GM21515 (cell line): ENCODE measurements at regions not wholly inside any gene's neighbourhood (a gene's known extent, or its start where the extent isn't known, plus 50 kb on each side); places are given as distances from the start of the nearest gene placed in this dataset.

Experiments used
- ATAC-seq: cut with Tn5 transposase; IDR thresholded peaks from one replicate; pipeline ENCODE4 v1.9.1; 2021; ENCODE audit not compliant: unreplicated experiment

DNA sequence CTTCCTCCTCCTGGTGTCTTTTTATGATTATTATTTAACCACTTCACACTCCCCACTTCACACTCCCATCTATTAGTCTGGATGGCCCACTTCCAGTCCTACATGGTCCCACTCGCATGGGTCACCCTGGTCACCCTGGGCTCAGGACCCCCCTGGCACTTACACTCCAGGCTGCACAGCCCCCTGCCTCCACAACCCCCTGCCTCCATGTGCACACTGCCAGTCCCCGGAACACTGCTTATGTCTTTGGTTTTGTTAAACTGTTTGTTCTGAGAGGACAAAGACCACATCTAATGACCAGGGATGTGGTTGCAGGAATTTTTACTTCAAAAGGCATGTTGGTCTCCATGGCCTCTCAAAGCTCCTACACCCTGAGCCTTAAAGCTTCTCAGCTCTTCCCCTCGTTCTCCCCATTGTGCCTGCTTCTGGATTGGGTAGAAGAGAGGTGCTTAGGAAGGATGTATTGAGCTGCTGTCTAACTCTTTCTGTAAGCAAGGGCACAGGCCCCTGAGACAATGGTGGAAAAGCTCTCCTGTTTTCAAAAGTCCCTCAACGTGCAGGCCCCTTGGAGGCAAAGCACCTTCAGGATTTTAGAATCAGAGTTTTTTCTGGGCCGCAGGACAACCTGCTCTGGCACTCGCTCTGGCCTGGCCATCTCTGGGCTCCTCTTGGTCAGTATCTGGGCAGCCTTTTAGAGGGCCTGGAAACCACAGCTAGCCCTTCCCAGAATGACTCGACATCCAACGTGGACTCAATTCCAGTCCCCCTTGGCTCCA is 150.0 kb upstream of the HAAO start:
- no peak for ATAC-seq

DNA sequence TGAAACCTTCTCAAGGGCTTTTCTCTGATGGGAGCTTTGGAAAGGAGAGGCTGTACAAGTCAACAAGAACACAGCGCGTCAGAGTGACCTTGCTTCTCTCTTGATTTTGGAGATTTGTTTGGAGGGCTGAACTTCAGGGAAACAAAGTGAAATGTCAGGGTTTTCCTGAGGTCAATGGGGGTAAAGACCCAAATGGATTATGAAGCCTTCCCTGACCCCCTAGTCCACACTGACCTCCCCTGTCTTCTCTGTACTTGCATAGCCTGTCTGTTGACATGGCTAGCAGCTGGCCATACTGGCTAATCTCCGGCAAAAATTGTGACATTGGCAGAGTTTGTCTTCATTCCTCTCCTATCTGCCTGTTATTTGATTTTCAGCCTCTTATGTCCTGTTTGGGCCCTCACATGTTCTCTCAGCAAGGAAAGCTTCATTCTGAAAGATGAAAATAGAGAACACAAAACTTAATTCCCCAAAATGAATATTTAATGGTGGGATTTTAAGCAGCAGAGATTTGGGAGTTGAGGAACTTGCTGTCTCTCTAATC is 149.3 kb upstream of the HAAO start:
- ATAC-seq = no peak

DNA sequence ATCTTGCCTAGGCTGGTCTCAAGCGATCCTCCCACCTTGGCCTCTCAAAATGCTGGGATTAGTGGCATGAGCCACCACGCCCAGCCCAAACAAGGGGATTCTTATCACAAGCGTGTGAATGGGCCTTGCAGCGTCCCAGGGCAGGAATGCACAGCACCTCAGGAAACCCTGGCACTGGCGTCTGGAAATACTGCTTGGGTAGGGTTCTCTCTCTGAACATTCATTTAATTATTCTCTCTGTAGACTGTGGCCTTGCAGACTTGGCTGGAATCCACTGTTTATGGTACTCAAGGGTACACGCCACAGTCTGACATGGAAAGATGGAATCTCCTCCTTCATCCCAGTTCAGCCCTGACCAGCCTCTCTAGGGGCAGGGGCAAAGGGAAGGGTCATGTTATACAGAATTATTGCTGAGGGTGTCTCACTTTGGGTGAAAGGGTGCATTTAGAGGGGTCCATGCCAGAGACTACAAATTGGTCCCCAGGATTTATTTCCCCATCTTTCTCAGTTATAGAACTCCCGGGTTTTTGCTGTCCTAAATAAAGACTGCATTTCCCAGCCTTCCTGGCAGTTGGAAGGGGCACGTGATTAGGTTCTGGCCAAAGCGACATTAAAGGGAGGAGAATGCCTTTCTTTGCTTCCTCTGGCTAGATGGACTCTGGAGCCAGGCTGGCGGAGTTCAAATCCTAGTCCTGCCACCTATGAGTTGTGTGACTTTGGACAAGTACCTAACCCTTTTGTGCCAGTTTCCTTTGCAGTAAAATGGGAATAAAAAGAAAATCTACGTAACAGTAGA is 147.2 kb upstream of the HAAO start:
- ATAC-seq = no peak

DNA sequence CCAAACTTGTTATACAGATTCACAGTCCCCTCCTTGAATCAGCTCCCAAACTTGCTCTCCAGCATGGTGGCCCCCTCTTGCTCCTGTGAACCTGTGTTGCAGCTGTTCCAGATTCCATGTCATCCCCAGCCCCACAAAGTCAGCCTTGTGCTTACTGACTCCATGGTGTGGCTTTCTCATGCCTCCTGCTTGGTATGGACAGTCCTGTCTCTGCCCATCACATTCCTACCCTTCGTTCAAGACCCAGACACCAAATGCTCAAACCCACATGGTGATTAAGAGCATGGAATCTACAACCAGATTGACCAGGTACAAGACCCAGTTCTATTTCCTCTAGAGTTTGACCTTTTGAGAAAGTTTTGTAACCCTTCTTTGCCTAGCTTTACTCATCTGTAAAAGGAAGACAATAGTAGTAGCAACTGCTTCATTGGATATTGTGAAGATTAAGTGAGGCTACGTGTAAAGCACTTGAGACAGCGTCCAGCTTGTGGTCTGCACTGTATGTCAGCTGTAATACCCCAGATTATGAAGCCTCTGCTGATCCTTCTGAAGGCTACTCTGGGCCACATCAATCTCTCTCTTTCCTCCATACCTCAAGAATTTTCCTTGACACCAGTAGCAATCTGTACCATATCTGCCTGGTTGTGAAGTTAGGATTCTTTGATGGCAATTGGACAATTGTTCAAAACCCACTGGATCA is 146.4 kb upstream of the HAAO start:
- ATAC-seq = no peak

DNA sequence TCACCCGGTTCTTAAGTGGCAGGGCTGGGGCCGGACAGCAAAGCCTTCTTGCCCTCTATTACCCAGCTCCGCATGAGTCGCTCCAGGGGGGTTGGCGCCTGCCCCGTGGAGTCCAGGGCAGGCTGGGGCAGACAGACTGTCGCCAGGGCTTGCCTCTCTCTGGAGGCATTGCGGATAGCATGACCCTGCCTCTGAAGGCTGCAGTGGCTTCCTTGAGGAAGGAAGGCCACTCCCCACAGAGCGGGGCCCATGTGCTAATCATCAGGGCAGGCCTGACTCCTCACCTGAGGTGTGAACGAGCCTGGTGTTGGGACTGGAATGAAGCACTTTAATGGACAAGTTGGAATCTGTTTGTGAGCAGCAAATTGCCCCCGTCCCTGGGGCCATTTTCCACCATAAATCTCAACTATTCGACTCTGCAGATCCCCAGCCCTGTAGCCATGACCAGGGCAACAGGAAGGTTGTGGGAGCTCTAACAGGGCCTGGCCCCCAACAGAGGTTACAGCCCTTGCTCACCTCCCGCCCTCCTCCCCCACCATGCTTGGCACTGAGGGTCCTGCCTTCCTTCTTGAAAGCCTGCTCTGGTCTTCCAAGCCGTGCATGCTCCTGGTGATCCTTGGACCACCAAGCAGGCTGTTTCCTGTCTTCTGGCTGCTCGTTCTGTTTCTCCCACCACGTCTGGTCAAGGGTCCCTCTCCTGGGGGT is 144.9 kb upstream of the HAAO start:
- ATAC-seq = no peak

- ATAC-seq = no peak
Observed at GRCh38 chr2:42935692-42936671, 143.6 kb upstream of the HAAO start.

DNA sequence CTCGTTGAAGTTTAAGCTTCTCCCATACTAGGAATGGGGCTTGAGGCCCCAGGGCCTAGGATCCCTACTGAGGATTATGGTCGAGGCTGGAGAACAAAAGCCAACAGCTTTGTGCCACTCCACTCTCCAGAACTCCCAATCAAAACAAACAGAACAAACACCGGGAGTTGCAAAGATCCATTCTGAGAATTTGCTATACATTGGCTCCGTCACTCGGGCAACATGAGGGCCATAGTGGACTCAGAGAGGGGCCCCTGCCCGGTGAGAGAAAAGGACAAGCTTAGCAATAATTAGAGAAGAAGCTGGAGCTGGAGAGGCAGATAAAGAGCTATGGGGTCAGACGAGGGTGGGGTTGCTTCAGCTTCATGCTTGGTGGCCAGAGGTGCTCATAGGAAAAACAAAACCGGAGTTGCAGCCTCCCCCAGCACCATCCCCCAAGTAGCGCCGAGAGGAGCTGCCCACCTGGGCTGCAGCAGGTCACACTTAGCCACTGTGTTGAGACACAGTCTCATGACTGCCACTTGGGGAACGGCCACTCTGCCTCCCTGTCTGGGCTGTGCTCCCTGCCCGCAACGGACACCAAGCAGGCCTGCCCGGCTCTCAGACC is 142.3 kb upstream of the HAAO start:
- no peak for ATAC-seq

- no peak for ATAC-seq
Observed at GRCh38 chr2:42933824-42934254, 141.5 kb upstream of the HAAO start.

DNA sequence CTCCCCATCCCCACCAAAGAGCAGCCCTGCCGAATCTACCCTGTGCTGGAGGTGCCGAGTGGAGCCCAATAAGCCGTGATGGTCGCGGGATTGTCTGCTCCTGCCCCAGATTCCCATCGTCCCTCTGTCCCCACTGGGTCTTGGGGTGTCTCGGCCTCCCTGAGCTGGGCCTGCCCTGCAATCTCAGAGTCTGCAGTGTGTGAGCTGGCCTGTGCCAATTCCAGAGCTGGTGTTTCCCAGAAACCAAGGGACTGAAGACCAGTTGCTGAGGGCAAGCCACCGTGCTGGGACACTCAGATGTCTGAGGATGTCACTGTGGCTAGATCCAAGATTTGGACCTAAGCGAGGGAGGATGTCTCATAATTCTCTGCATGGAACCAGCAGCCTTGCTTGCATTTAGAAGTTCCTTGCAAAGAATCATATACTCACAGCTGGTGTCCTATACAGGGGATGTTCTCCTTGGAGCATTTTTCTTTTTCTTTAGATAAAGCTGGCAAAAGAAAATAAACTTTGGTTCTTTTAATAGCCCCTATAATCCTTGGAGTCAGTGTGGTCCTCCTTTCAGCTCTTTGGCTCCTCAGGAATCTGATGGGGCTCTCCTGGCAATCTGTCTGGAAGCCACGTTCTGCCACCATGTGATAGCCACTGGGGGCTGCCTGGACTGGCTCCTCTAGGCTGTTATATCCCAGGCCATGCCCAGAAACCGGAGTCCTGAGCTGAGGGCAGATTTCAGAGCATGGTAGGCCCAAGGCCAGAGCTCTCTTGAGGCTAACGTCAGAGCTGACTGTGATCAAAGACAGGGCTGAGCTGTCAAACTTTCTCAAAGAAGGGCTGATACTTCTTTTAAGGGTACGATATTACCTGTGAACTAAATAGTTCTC is 140.1 kb upstream of the HAAO start:
- no peak for ATAC-seq

- no peak for ATAC-seq
Observed at GRCh38 chr2:42931818-42932195, 139.4 kb upstream of the HAAO start.

DNA sequence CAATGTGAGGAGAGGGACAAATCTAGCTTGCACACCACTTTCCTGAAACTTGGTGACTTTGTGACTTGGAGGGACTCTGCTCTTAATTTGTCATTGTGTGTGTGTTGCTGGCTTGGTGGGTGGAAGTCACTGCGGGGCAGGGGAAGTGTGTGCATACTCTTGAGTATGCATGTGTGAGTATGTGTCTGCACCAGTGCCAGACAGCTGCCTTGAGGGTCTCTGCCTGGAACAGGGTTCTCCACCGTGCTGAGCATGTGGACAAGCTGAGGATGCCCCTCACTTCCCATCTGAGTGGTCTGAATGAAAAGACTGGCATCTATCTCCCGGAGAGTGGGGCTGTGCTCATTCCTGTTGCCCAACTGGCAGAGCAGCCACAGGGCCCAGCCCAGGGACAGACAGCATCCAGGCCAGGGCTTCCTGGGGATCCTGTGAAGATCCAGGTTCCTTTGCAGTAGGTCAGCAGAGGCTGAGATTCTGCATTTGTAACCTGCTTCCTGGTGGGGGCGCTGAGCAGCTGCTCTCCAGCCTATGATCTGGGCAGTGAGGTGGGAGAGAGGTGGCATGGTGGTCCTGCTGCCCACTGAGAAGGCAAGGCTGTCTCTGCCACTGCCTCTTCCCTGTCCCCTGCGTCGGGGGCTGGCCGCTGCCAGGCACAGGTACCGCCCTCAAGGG is 138.9 kb upstream of the HAAO start:
- no peak for ATAC-seq

DNA sequence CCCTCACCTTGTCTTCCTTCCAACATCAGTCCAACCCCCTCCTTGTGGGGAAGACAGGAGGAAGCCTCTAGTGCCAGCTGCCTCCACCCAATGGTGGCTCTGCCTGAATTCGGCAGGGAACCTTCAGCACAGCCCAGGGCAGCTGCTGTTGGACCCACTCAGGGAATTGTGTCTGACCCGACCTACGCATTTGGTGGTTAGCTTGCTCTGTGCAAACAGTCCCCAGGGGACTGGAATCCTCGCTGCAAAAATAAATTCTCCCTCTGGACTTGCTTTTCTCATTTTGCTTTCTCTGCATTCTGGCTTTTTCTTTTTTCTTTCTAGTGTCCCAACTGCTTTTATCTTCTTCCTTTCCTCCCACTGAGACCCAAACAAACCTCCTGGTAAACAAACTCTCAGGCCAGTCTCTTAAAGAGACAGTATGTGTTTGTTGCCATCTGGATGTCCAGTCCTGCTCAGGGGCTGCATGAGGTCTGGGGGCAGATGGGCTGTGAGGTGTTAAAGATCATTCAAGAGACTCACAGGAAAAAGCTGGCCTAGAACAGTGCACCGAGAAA is 137.7 kb upstream of the HAAO start:
- no peak for ATAC-seq

DNA sequence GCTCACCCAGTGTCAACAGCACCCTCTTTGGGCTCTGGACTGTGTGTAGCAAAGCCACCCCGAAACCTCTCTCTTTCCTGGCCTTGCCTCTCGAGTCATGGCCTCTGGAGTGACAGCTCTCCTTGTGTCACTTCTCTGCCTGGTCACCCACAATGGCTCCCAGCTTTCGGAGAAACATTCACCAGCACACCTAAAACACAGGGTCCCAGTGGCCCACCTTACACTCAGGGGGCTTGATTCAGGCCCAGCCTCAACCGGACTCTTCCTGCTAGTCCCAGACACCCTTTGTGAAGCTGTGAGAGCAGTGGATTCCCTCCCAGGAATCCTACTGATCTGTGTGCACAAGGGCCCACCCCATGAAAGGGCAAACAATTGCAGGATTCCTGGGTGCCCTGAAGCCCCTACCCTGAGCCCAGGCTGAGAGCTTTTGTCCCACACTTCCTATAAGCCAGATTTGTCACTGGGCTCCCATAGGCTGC is 137.2 kb upstream of the HAAO start:
- no peak for ATAC-seq

GRCh38 chr2:42928692-42929545 is 136.5 kb upstream of the HAAO start:
- ATAC-seq = no peak

DNA sequence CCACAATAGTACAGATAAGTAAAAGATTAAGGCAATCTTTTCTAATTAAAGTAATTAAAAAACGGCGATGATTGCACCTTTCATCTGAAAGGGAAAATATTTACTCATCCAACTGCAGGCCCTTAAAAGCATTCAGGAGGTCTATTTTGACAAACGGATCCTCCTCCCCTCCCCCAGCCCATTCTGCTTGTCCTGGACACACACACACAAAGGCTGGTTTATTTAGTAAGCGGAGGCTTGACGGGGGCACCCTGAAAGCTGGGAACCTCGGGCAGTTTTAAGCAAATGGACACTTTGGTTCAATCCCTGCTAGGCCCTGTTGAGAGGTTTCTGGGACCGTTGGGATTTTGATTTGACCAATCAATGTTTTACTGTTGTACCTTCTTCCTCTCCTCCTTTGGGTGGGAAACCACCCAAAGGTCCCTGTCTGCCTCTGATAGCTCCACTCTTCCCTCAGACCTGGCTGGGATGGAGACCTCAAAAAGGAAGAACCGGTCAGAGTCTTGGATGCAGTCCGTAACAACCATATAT is 135.8 kb upstream of the HAAO start:
- no peak for ATAC-seq
